ENCODE measurements at regions not wholly inside any gene's neighbourhood (a gene's known extent, or its start where the extent isn't known, plus 50 kb on each side); places are given as distances from the start of the nearest gene placed in this dataset.

DNA sequence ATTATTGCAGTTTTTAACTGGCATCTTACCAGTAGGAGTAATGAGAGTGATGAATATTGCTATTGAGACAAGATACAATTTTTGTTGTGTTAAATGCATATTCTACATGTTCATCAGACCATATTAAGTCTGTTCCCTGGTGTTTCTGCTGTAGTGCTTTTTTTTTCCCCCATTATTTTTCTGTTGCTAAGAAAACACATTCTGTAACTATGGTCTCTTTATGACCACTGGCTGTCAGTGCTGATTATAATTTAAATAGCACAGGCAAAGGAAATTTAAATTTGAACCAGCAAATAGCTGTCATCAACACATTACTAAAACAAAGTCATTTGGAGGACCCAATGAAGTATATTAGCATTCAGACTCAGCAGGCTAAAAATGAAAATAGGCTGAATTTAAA is 98.3 kb upstream of the ANKRD50 start:
- DNase-seq (ENCODE audit: low read depth): no peak

DNA sequence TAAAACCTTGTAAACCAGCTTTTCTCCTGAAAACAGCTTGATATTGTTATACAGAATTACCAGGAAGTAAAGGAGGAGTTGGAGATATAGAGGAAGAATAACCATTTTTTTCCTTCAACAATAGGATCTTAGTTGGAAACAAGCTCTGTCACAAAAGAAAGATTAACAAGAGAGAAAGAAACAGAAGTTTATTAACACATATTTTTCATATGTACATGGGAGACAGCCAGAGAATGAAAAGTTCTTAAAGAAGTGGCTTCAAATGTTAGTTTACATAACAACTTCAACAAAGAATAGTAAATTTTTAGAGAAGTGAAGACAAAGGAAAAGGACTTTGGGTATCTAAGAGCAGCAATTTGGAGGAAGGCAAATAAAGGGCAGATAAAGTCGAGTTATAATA is 94.9 kb upstream of the ANKRD50 start:
- no peak for DNase-seq (ENCODE audit: low read depth)

DNA sequence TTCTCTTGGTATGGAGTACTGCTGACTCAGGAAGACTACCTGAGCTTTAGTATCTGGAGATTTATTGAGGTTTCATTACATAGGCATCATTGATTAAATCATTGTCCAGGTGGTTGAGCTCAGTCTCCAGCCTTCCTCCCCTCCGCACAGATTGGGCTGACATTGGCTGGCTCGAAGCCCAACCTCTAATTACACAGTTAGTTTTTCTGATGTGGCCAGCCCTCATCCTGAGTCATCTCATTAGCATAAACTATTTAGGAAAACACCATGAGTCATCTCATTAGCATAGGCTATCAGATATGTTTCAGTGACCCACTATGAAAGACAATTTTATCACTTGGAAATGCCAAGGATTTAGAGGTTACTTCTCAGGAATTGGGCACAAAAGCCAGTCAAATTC is 93.9 kb upstream of the ANKRD50 start:
- peak; percentile 52 for DNase-seq (ENCODE audit: low read depth)

DNA sequence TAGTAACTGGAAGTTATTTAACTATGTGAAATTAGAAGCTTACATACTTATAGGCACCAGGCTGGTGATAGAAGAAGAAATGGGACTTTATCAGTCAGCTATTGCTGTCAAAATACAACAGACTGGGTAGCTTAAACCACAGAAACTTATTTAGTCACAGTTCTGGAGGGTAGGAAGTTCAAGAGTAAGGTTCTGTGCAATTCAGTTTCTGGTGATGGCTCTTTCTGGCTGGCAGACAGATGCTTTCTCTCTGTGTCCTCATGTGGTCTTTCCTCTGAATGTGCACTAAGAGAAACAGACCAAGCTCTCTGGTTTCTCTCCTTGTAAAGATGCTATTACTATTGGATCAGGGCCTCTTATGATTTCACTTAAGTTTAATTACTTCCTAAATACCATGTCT is 92.1 kb upstream of the ANKRD50 start:
- DNase-seq (ENCODE audit: low read depth): no peak

DNA sequence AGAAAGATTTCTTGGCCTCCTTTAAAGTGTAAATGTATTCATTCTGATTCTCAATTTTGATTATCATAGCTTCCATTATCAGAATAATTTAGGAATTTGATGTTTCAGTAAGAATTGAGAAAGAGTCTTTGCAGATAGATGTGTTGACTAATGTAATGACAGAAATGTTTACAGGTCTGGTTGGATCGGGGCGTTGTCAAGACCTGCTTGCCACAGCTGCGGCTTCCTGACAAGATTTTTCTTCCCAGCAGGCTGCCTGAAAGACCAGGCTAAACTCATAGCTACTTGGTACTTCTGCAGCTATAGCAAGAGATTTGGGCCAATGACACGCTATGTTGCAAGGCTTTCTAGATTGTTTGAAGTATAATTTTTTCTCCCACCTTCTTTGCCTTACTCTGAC is 91.5 kb upstream of the ANKRD50 start:
- DNase-seq (ENCODE audit: low read depth): no peak

DNA sequence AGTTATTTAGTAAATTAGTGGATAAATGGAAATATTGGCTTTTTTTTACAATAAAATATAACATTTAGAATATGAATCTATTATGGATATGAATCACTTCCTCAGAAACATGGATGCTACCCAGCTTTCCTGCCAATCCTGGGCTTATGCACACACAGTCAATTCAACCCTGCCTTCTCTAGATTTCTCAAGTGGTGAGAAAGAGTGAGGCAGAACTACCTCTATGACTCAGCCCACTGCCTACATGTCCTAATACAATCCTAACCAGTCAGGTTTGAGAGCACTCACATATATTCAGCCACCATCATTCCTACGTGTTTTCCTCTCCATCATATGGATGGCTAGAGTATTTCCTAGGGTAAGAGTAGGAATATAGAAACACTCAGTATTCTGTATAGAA is 91.1 kb upstream of the ANKRD50 start:
- DNase-seq (ENCODE audit: low read depth): no peak

DNA sequence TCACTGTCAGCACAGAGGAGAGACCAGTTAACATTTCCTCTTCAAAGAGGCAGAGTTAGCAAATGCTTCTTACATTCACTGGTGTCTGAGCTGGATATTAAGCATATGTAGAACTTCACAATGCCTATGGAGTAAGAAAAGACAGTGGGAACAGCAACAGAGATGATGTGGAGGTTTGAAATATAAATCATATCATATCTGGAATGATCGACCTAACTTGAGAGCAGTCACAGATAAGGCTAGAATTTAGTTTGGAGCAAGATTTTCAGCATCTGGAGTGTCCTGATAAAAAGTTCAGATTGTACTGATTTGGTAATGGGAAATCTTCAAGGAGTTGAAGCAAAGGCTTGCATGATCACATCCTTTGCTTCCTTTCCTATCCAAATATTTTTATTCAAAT is 90.5 kb upstream of the ANKRD50 start:
- no peak for DNase-seq (ENCODE audit: low read depth)

DNA sequence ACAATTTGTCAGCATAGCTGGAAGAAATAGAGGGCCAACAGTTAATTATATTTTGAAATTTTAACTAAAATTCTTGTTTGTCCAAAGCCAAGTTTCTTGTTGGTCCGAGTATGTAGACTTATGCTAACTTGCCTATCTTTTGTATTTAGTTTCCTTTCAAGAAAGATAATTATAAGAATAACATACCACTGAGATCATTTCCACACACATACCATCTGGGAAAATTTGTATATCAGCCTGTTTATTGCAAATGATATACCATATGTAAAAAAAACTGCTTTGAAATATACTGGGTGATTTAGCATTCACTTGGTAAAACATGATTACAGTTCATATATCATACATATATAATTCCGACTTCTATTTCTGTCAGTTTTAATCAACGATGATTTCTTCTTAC is 84.7 kb upstream of the ANKRD50 start:
- DNase-seq (ENCODE audit: low read depth): no peak

DNA sequence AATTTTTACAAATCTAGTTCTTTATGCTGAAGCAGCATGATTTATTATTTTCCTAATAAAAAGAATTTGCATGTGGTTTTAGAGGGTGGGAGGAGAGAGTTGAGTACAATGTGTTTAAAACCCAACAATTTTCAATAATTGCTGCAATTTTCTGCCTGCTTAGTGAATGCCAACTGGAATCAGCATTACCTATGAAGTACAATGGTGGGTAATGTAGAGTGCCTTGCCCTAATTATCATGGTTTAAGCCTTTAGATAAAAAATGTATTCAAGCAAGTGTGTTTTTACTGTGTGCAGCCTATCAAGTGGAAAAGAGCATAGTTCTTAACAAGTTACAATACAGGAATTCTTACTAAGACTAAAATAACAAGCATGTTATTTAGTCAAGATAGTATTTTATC is 77.9 kb upstream of the ANKRD50 start:
- DNase-seq (ENCODE audit: low read depth): no peak

DNA sequence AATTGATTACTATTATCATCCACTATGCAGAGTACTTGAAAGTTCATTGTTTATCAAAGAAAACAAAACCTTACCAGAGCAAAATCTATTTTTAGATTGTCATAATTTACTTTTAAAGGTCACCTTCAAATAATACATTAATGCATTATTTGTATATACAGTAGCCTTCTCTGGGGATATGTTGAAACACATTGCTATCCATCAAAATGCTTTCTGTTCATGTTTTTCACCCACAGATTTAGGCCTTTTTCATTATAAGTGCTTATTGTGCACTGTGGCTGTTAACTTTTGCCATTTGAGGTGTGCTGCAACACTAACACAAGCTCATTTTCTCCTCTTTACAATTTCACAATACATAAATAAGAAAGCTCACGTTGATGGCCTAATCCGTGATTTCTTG is 74.1 kb upstream of the ANKRD50 start:
- no peak for DNase-seq (ENCODE audit: low read depth)

DNA sequence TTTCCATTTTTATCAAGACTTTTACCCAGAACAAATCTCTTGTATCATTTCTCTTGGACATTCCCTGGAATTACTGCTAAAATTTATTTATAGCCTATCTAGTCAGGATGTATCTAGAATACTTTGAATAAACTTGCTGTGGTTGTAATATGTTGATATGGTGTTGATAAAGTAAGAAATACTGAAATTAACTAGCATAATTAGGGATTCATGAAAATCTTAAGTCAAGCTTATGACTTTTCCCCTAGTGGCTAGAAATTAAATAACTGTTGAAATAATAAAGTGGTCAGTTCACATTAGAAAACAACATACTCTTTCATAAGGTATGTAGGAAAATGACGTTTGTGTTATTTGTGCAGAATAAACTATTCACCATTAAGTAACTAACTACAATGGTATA is 73.1 kb upstream of the ANKRD50 start:
- DNase-seq (ENCODE audit: low read depth): no peak

DNA sequence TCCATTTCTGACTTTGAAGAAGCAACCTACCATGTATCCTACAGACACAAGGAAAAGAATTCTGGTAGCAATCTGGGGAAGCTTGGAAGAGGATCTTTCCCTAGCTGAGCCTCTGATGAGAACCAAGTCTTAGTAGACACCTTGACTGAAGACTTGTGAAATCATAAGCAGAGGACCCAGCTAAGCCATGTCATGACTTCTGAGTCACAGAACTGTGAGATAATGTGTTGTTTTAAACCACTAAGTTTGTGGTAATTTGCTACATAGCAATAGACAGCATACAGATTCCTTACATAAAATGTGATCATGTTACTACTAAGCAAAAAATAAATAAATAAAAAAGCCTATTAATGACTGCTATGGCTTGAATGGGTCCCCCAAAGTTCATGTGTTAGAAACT is 71.3 kb upstream of the ANKRD50 start:
- no peak for DNase-seq (ENCODE audit: low read depth)

DNA sequence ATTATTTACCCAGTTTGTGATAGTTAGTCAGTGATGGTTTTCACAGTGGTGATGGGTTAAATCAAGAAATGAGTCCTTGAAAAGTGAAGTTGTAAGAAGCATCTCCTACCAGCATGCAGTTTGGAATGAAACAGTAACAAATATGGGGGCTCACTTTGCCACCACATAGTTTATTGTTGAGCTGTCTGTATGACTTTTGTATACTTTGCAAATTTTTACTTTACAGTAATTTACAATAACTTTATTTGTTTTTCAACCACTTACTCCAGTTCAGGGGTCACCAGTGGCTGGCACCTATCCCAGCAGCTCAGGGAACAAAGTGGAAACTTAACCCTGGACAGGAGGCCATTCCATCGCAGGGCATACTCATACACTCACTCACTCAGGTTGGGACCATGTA is 64.5 kb upstream of the ANKRD50 start:
- DNase-seq (ENCODE audit: low read depth): no peak

DNA sequence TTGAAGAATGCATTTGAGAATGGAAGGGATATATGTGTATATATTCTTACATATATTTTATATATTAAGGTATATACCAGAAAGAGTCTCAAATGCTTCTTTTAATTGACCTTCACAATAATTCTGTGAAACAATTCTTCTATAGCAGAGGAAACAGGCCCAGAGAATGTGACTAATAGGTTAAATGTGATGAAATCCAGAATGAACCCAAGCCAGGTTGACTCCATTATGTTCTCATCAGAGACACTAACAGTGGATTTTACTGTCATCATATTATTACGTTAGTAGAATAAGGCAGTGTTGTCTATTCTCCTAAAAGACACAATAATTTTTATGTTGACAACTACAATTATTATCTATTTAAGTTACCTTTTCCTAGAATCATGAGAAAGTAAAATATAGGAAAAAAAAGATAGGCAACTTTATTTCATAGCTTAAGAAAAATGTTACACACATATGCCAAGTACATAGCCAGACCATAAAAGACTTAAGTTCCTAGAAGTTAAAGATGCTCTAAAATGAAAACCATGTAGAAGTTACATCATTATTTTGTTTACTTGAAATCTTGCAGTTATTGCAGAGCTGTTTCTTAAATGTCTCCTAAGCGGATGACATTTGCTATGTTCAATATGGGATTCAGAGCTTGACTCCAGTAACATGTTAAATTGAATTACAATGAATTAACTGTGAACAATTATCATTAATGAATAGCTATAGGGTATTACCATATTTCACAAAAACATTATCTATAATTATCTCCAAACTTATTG is 56.2 kb upstream of the ANKRD50 start:
- no peak for DNase-seq (ENCODE audit: low read depth)

DNA sequence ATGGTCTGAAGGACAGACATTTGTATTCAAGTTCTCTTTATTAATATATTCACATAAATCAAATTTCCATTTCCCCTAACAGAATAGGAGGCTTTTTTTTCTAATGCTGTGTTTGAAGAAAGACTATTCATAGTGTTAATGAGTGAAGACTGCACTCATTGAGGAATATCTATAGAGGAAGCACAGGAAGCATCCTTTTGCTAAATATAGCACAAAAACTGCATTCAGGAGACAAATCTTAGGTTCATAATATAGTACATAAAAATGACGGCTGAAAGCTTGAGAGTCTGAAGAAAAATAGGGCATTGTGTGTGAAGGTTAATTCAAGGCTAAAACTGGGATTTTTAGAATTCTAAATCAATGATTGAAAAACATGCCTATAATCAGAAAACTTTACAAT is 50.4 kb upstream of the ANKRD50 start:
- DNase-seq (ENCODE audit: low read depth): peak; percentile 1
